A172 (cell line): ENCODE measurements at regions not wholly inside any gene's neighbourhood (a gene's known extent, or its start where the extent isn't known, plus 50 kb on each side); places are given as distances from the start of the nearest gene placed in this dataset.
A peak's percentile ranks its signal among the peaks of the same experiment; 100 is the strongest.
"Not testable (repeated sequence)": the region's sequence is repeated elsewhere in the genome, so short reads cannot be mapped to it uniquely, and the experiment has no call there.

Source experiments
- DNase-seq: peaks from one replicate; pipeline ENCODE4 v3.0.0-alpha.2; 2015; ENCODE audit warnings: low spot score

GRCh38 chr14:87052646-87053225 lies 940.2 kb downstream of the GALC start:
- DNase-seq = no peak

GRCh38 chr14:87050421-87050820 lies 942.6 kb downstream of the GALC start:
- DNase-seq = no peak

- DNase-seq = peak; percentile 28
Observed at GRCh38 chr14:87049950-87050349, 943.0 kb downstream of the GALC start.

- no peak for DNase-seq
Observed at GRCh38 chr14:87046960-87047359, 946.0 kb downstream of the GALC start.

- no peak for DNase-seq
Observed at GRCh38 chr14:87045956-87046355, 947.0 kb downstream of the GALC start.

GRCh38 chr14:87045246-87045645 lies 947.7 kb downstream of the GALC start:
- DNase-seq = no peak

- no peak for DNase-seq
Observed at GRCh38 chr14:87044807-87045206, 948.2 kb downstream of the GALC start.

- DNase-seq = no peak
Observed at GRCh38 chr14:87043667-87044200, 949.2 kb downstream of the GALC start.

GRCh38 chr14:87042354-87042753 lies 950.6 kb downstream of the GALC start:
- no peak for DNase-seq

- no peak for DNase-seq
Observed at GRCh38 chr14:87041290-87042020, 951.5 kb downstream of the GALC start.

- no peak for DNase-seq
Observed at GRCh38 chr14:87034680-87035079, 958.3 kb downstream of the GALC start.

GRCh38 chr14:87030197-87030596 lies 962.8 kb downstream of the GALC start:
- DNase-seq = no peak

- not testable (repeated sequence) for DNase-seq
Observed at GRCh38 chr14:87020106-87020505, 972.9 kb downstream of the GALC start.

GRCh38 chr14:87018294-87018693 lies 974.7 kb downstream of the GALC start:
- DNase-seq = no peak

GRCh38 chr14:87017335-87017734 lies 975.6 kb downstream of the GALC start:
- no peak for DNase-seq

GRCh38 chr14:87014856-87015255 lies 978.1 kb downstream of the GALC start:
- DNase-seq = no peak

GRCh38 chr14:87013583-87013982 lies 979.4 kb downstream of the GALC start:
- DNase-seq = peak; percentile 29

- no peak for DNase-seq
Observed at GRCh38 chr14:87008965-87009364, 984.0 kb downstream of the GALC start.

GRCh38 chr14:87005280-87005679 lies 987.7 kb downstream of the GALC start:
- DNase-seq = no peak

GRCh38 chr14:87002776-87003175 lies 990.2 kb downstream of the GALC start:
- peak; percentile 0 for DNase-seq

GRCh38 chr14:87001333-87001732 lies 991.6 kb downstream of the GALC start:
- no peak for DNase-seq

- no peak for DNase-seq
Observed at GRCh38 chr14:87000081-87000480, 992.9 kb downstream of the GALC start.

- DNase-seq = no peak
Observed at GRCh38 chr14:86999036-86999435, 993.9 kb downstream of the GALC start.
